ENCODE measurements at regions not wholly inside any gene's neighbourhood (a gene's known extent, or its start where the extent isn't known, plus 50 kb on each side); places are given as distances from the start of the nearest gene placed in this dataset.

DNA sequence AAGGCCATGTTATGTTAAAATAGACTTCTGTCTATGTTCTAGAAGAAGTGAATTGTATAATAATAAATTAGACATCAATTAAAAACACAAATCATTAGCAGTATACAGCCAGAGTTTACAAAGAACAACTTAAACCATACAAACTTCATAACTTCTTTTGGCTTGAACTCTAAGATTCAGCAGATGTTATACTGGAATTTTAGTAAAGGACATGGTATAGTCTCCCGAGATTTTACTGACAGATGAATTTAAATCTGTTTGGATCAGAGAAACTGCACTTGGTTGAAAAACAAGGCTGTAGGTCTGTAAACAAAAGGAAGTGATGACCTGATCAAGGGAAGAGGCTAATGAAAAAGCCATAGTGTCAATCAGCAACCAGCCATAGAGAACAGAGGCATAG, 132.6 kb upstream of the TBX18 start:
- peaks cover 0 to 2% (median under 1%) of the 10 kb centered on the region in 4 donors for H3K4me1 ChIP-seq (ENCODE audit: control insufficient read depth in 4 of 4, insufficient read depth in 4 of 4, low read length in 3 of 4)
- WGBS = 92% methylated on average over 1 of the region's 1 CpG
- H3K9ac ChIP-seq (ENCODE audit: low read depth in 1 of 2, low read length in 2 of 2) = no peak overlapping the region
- H3K27ac ChIP-seq (ENCODE audit: low read depth in 1 of 2, low read length in 2 of 2) = no peak overlapping the region
- TF ChIP-seq, protein P1, sequence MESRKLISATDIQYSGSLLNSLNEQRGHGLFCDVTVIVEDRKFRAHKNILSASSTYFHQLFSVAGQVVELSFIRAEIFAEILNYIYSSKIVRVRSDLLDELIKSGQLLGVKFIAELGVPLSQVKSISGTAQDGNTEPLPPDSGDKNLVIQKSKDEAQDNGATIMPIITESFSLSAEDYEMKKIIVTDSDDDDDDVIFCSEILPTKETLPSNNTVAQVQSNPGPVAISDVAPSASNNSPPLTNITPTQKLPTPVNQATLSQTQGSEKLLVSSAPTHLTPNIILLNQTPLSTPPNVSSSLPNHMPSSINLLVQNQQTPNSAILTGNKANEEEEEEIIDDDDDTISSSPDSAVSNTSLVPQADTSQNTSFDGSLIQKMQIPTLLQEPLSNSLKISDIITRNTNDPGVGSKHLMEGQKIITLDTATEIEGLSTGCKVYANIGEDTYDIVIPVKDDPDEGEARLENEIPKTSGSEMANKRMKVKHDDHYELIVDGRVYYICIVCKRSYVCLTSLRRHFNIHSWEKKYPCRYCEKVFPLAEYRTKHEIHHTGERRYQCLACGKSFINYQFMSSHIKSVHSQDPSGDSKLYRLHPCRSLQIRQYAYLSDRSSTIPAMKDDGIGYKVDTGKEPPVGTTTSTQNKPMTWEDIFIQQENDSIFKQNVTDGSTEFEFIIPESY (IDR thresholded peaks at IDR 0.05) = no peak
- no peak for TF ChIP-seq YY1 (IDR thresholded peaks at IDR 0.05)
- no peak for TF ChIP-seq EGR1 (IDR thresholded peaks at IDR 0.05; ENCODE audit: low read depth in 2 of 2)
- TF ChIP-seq, protein P2, sequence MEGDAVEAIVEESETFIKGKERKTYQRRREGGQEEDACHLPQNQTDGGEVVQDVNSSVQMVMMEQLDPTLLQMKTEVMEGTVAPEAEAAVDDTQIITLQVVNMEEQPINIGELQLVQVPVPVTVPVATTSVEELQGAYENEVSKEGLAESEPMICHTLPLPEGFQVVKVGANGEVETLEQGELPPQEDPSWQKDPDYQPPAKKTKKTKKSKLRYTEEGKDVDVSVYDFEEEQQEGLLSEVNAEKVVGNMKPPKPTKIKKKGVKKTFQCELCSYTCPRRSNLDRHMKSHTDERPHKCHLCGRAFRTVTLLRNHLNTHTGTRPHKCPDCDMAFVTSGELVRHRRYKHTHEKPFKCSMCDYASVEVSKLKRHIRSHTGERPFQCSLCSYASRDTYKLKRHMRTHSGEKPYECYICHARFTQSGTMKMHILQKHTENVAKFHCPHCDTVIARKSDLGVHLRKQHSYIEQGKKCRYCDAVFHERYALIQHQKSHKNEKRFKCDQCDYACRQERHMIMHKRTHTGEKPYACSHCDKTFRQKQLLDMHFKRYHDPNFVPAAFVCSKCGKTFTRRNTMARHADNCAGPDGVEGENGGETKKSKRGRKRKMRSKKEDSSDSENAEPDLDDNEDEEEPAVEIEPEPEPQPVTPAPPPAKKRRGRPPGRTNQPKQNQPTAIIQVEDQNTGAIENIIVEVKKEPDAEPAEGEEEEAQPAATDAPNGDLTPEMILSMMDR (IDR thresholded peaks at IDR 0.05; ENCODE audit: low read depth, low read length, missing input control) = no peak
- no peak for TF ChIP-seq GABPA (IDR thresholded peaks at IDR 0.05 in 1 of 2, conservative IDR thresholded peaks at IDR 0.05 in 1 of 2)
- TF ChIP-seq, protein P3, sequence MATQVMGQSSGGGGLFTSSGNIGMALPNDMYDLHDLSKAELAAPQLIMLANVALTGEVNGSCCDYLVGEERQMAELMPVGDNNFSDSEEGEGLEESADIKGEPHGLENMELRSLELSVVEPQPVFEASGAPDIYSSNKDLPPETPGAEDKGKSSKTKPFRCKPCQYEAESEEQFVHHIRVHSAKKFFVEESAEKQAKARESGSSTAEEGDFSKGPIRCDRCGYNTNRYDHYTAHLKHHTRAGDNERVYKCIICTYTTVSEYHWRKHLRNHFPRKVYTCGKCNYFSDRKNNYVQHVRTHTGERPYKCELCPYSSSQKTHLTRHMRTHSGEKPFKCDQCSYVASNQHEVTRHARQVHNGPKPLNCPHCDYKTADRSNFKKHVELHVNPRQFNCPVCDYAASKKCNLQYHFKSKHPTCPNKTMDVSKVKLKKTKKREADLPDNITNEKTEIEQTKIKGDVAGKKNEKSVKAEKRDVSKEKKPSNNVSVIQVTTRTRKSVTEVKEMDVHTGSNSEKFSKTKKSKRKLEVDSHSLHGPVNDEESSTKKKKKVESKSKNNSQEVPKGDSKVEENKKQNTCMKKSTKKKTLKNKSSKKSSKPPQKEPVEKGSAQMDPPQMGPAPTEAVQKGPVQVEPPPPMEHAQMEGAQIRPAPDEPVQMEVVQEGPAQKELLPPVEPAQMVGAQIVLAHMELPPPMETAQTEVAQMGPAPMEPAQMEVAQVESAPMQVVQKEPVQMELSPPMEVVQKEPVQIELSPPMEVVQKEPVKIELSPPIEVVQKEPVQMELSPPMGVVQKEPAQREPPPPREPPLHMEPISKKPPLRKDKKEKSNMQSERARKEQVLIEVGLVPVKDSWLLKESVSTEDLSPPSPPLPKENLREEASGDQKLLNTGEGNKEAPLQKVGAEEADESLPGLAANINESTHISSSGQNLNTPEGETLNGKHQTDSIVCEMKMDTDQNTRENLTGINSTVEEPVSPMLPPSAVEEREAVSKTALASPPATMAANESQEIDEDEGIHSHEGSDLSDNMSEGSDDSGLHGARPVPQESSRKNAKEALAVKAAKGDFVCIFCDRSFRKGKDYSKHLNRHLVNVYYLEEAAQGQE (IDR thresholded peaks at IDR 0.05) = no peak
- TF ChIP-seq TAF1 (conservative IDR thresholded peaks at IDR 0.05) = no peak
- TF ChIP-seq FOXA2 (IDR thresholded peaks at IDR 0.05) = no peak
- TF ChIP-seq HNF4G (IDR thresholded peaks at IDR 0.05) = no peak
- TF ChIP-seq RXRA (IDR thresholded peaks at IDR 0.05) = no peak
- no peak for TF ChIP-seq SP1 (IDR thresholded peaks at IDR 0.05)
- TF ChIP-seq, protein P4, sequence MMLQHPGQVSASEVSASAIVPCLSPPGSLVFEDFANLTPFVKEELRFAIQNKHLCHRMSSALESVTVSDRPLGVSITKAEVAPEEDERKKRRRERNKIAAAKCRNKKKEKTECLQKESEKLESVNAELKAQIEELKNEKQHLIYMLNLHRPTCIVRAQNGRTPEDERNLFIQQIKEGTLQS (IDR thresholded peaks at IDR 0.05) = no peak
- no peak for TF ChIP-seq NR2F2 (IDR thresholded peaks at IDR 0.05)
- no peak for TF ChIP-seq JUND (IDR thresholded peaks at IDR 0.05)
- no peak for TF ChIP-seq HNF4A (conservative IDR thresholded peaks at IDR 0.05)
- no peak for TF ChIP-seq FOXA1 (IDR thresholded peaks at IDR 0.05)
- no peak for TF ChIP-seq RAD21 (IDR thresholded peaks at IDR 0.05)
- TF ChIP-seq, protein P5, sequence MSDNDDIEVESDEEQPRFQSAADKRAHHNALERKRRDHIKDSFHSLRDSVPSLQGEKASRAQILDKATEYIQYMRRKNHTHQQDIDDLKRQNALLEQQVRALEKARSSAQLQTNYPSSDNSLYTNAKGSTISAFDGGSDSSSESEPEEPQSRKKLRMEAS (IDR thresholded peaks at IDR 0.05) = no peak
- no peaks in the 10 kb centered on the region for H3K9me3 ChIP-seq (ENCODE audit: control insufficient read depth in 4 of 4, low read length in 3 of 4)
- no peaks in the 10 kb centered on the region for H3K27me3 ChIP-seq (ENCODE audit: control insufficient read depth in 4 of 4, insufficient read depth in 4 of 4, low read length in 3 of 4)
- H3K36me3 ChIP-seq (ENCODE audit: control insufficient read depth in 4 of 4, insufficient read depth in 3 of 4, low read depth in 1 of 4, low read length in 3 of 4) = no peaks in the 10 kb centered on the region
- H3K4me3 ChIP-seq (ENCODE audit: low read depth in 1 of 3, low read length in 3 of 3) = no peak overlapping the region
- no peak for DNase-seq (ENCODE audit: low spot score)
